Activated CD4-positive, alpha-beta T cell treated with anti-CD3 and anti-CD28 coated beads, Interleukin-2, amount 50 U/mL, for 4 hours (primary cell): ENCODE measurements at regions not wholly inside any gene's neighbourhood (a gene's known extent, or its start where the extent isn't known, plus 50 kb on each side); places are given as distances from the start of the nearest gene placed in this dataset.
"Not testable (repeated sequence)": the region's sequence is repeated elsewhere in the genome, so short reads cannot be mapped to it uniquely, and the experiment has no call there.

Experiments
- DNase-seq, 2 experiments: peaks; one replicate each; pipeline ENCODE4 v3.0.0-alpha.2; 2020

GRCh38 chr10:120115959-120116358, 223.4 kb downstream of the SEC23IP start:
- DNase-seq = no peak

GRCh38 chr10:120121768-120122167, 229.2 kb downstream of the SEC23IP start:
- no peak for DNase-seq

GRCh38 chr10:120131183-120131582, 238.7 kb downstream of the SEC23IP start:
- DNase-seq = no peak

GRCh38 chr10:120132811-120133210, 240.3 kb downstream of the SEC23IP start:
- no peak for DNase-seq

GRCh38 chr10:120138689-120139088, 246.2 kb downstream of the SEC23IP start:
- DNase-seq = no peak

- DNase-seq = no peak
These were observed 252.6 kb downstream of the SEC23IP start for GRCh38 chr10:120145107-120145506.

GRCh38 chr10:120156614-120157274, 264.2 kb downstream of the SEC23IP start:
- DNase-seq = no peak

- no peak for DNase-seq
These were observed 268.6 kb downstream of the SEC23IP start for GRCh38 chr10:120161111-120161510.

GRCh38 chr10:120162471-120162870, 269.9 kb downstream of the SEC23IP start:
- DNase-seq = no peak

- no peak for DNase-seq
These were observed 279.8 kb downstream of the SEC23IP start for GRCh38 chr10:120172356-120172755.

- DNase-seq = no peak
These were observed 282.0 kb downstream of the SEC23IP start for GRCh38 chr10:120174491-120174890.

- no peak for DNase-seq
These were observed 279.7 kb upstream of the PLPP4 start for GRCh38 chr10:120177330-120177729.

GRCh38 chr10:120180160-120180559, 276.9 kb upstream of the PLPP4 start:
- no peak for DNase-seq

- no peak for DNase-seq
These were observed 275.9 kb upstream of the PLPP4 start for GRCh38 chr10:120181154-120181553.

GRCh38 chr10:120182431-120182830, 274.6 kb upstream of the PLPP4 start:
- DNase-seq = no peak

GRCh38 chr10:120183546-120183945, 273.5 kb upstream of the PLPP4 start:
- DNase-seq = no peak

- no peak for DNase-seq
These were observed 272.3 kb upstream of the PLPP4 start for GRCh38 chr10:120184547-120185337.

GRCh38 chr10:120186506-120186905, 270.5 kb upstream of the PLPP4 start:
- no peak for DNase-seq

- DNase-seq = not testable (repeated sequence)
These were observed 269.9 kb upstream of the PLPP4 start for GRCh38 chr10:120187168-120187567.

- DNase-seq = no peak
These were observed 268.1 kb upstream of the PLPP4 start for GRCh38 chr10:120188950-120189349.

GRCh38 chr10:120195984-120196712, 260.9 kb upstream of the PLPP4 start:
- DNase-seq = no peak

GRCh38 chr10:120204877-120205276, 252.2 kb upstream of the PLPP4 start:
- no peak for DNase-seq

GRCh38 chr10:120205368-120206018, 251.5 kb upstream of the PLPP4 start:
- DNase-seq = no peak
